OCI-LY1 (cell line): ENCODE measurements at regions not wholly inside any gene's neighbourhood (a gene's known extent, or its start where the extent isn't known, plus 50 kb on each side); places are given as distances from the start of the nearest gene placed in this dataset.

Source experiments
- EZH2 ChIP-seq: fragments of 200-600 bp; sonication (generic), shearing (Covaris generic); IDR thresholded peaks from 2 replicates; pipeline ENCODE4 v1.8.0; 2017; ENCODE audit warnings: borderline replicate concordance, mixed run types, mild to moderate bottlenecking, antibody characterized with exemption, low read length, moderate library complexity, mixed read lengths
- TF ChIP-seq, protein P1 (sequence below): fragments of 200-600 bp; sonication (generic), shearing (Covaris generic); IDR thresholded peaks from 2 replicates; pipeline ENCODE4 v1.5.1; 2017; ENCODE audit warnings: mild to moderate bottlenecking, antibody characterized with exemption, low read length, moderate library complexity, mixed read lengths

DNA sequence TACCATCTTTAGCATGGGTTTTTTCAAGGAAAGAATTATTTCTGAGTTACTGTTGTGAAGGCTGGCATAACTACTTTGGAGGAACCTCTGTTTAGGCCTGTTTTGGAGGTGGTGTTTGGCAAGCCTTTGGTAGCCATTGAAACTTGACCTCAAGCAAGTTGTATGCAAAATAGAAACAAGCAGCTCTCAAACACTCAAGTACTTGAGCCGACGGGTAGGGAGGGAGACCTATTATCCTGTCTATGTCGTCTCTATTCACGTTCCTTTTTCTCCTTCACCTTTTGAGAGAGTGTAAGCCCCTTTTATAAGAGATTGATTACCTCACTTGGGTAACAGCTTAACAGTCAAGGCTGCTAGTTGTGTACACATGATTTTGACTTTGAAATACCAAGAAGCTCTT lies 878.3 kb upstream of the CXADR start:
- TF ChIP-seq, protein P1, sequence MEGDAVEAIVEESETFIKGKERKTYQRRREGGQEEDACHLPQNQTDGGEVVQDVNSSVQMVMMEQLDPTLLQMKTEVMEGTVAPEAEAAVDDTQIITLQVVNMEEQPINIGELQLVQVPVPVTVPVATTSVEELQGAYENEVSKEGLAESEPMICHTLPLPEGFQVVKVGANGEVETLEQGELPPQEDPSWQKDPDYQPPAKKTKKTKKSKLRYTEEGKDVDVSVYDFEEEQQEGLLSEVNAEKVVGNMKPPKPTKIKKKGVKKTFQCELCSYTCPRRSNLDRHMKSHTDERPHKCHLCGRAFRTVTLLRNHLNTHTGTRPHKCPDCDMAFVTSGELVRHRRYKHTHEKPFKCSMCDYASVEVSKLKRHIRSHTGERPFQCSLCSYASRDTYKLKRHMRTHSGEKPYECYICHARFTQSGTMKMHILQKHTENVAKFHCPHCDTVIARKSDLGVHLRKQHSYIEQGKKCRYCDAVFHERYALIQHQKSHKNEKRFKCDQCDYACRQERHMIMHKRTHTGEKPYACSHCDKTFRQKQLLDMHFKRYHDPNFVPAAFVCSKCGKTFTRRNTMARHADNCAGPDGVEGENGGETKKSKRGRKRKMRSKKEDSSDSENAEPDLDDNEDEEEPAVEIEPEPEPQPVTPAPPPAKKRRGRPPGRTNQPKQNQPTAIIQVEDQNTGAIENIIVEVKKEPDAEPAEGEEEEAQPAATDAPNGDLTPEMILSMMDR = no peak
- TF ChIP-seq EZH2 = no peak
